ENCODE measurements at regions not wholly inside any gene's neighbourhood (a gene's known extent, or its start where the extent isn't known, plus 50 kb on each side); places are given as distances from the start of the nearest gene placed in this dataset.

DNA sequence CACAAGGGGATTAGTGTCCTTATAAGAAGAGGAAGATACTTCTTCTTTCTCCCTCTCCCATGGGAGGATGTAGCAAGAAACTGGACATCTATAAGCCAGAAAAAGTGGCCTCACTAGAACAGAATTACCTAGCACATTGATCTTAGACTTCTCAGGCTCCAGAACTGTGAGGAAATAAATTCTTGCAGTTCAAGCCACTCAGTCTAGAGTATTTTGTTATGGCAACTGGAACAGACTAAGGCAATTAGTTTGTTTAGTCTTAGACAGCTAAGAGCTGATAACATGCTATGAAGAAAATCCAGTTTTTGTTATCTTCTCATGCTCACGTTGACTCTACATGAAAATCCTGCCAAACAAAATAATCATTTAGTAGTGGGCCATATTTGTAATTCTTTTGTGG, 627.6 kb upstream of the PHF14 start:
- TF ChIP-seq POLR2A (IDR thresholded peaks at IDR 0.05; ENCODE audit: extremely low read depth, insufficient read length) (no peak), MYC (IDR thresholded peaks at IDR 0.05; ENCODE audit: low read depth, low read length) (no peak)
- TF ChIP-seq, protein P1, sequence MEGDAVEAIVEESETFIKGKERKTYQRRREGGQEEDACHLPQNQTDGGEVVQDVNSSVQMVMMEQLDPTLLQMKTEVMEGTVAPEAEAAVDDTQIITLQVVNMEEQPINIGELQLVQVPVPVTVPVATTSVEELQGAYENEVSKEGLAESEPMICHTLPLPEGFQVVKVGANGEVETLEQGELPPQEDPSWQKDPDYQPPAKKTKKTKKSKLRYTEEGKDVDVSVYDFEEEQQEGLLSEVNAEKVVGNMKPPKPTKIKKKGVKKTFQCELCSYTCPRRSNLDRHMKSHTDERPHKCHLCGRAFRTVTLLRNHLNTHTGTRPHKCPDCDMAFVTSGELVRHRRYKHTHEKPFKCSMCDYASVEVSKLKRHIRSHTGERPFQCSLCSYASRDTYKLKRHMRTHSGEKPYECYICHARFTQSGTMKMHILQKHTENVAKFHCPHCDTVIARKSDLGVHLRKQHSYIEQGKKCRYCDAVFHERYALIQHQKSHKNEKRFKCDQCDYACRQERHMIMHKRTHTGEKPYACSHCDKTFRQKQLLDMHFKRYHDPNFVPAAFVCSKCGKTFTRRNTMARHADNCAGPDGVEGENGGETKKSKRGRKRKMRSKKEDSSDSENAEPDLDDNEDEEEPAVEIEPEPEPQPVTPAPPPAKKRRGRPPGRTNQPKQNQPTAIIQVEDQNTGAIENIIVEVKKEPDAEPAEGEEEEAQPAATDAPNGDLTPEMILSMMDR (IDR thresholded peaks at IDR 0.05; ENCODE audit: low read depth, low read length) = no peak

All from NB4 (cell line).